ENCODE measurements at regions not wholly inside any gene's neighbourhood (a gene's known extent, or its start where the extent isn't known, plus 50 kb on each side); places are given as distances from the start of the nearest gene placed in this dataset.

DNA sequence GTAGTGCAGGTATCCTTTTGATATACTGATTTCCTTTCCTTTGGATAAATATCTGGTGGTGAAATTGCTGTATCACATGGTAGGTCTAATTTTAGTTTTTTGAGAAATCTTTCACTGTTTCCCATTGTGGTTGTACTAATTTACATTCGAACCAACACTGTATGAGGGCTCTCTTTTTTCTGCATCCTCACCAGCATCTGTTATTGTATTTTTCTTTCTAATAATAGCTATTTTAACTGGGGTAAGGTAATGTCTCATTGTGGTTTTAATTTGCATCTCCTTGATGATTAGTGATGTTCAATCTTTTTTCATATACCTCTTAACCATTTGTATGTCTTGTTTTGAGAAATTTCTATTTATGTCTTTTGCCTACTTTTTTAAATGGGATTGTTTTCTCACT, 335.4 kb upstream of the MTPN start:
- Histone ChIP-seq H3K4me2 (ENCODE audit: low read length) (no peak overlapping the region), H3K9me3 (ENCODE audit: low read length) (peaks cover 5% of the 10 kb centered on the region; the same call in 1 of the 2 replicates), H3K9me2 (ENCODE audit: low read depth, low read length) (no peaks in the 10 kb centered on the region), H3K27me3 (ENCODE audit: insufficient read depth, low read length) (no peaks in the 10 kb centered on the region), H3K4me3 (ENCODE audit: low read depth, low read length, poor library complexity, severe bottlenecking) (no peak overlapping the region), H3K4me1 (ENCODE audit: insufficient read depth, low read length, severe bottlenecking) (peaks cover 9% of the 10 kb centered on the region), H3K36me3 (ENCODE audit: insufficient read depth, low read length) (no peaks in the 10 kb centered on the region), H3K27ac (ENCODE audit: low read depth, low read length, poor library complexity, severe bottlenecking) (no peak overlapping the region), H2AFZ (ENCODE audit: low read length) (no peak overlapping the region), H3K79me2 (ENCODE audit: insufficient read depth, low read length) (no peaks in the 10 kb centered on the region), H3K9ac (ENCODE audit: low read length) (no peak overlapping the region), H4K20me1 (ENCODE audit: insufficient read depth, low read length) (no peaks in the 10 kb centered on the region), H3F3A (ENCODE audit: insufficient read depth, low read length) (no peaks in the 10 kb centered on the region)
- TF ChIP-seq, protein P1, sequence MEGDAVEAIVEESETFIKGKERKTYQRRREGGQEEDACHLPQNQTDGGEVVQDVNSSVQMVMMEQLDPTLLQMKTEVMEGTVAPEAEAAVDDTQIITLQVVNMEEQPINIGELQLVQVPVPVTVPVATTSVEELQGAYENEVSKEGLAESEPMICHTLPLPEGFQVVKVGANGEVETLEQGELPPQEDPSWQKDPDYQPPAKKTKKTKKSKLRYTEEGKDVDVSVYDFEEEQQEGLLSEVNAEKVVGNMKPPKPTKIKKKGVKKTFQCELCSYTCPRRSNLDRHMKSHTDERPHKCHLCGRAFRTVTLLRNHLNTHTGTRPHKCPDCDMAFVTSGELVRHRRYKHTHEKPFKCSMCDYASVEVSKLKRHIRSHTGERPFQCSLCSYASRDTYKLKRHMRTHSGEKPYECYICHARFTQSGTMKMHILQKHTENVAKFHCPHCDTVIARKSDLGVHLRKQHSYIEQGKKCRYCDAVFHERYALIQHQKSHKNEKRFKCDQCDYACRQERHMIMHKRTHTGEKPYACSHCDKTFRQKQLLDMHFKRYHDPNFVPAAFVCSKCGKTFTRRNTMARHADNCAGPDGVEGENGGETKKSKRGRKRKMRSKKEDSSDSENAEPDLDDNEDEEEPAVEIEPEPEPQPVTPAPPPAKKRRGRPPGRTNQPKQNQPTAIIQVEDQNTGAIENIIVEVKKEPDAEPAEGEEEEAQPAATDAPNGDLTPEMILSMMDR (IDR thresholded peaks at IDR 0.05; ENCODE audit: low read length): no peak
- no peak for TF ChIP-seq EZH2 (IDR thresholded peaks at IDR 0.05; ENCODE audit: borderline replicate concordance, low read length)

- H3K4me3 ChIP-seq (ENCODE audit: low read depth, low read length, poor library complexity, severe bottlenecking): no peak overlapping the region
- no peaks in the 10 kb centered on the region for H3F3A ChIP-seq (ENCODE audit: insufficient read depth, low read length)
- TF ChIP-seq, protein P1 (IDR thresholded peaks at IDR 0.05; ENCODE audit: low read length): no peak
- no peak overlapping the region for H3K4me2 ChIP-seq (ENCODE audit: low read length)
- no peaks in the 10 kb centered on the region for H3K27me3 ChIP-seq (ENCODE audit: insufficient read depth, low read length)
- H3K9ac ChIP-seq (ENCODE audit: low read length): no peak overlapping the region
- H3K79me2 ChIP-seq (ENCODE audit: insufficient read depth, low read length): no peaks in the 10 kb centered on the region
- no peak overlapping the region for H3K27ac ChIP-seq (ENCODE audit: low read depth, low read length, poor library complexity, severe bottlenecking)
- peaks cover 5% of the 10 kb centered on the region; the same call in 1 of the 2 replicates for H3K9me3 ChIP-seq (ENCODE audit: low read length)
- H4K20me1 ChIP-seq (ENCODE audit: insufficient read depth, low read length): no peaks in the 10 kb centered on the region
- H3K4me1 ChIP-seq (ENCODE audit: insufficient read depth, low read length, severe bottlenecking): peaks cover 9% of the 10 kb centered on the region
- no peak overlapping the region for H2AFZ ChIP-seq (ENCODE audit: low read length)
- no peaks in the 10 kb centered on the region for H3K9me2 ChIP-seq (ENCODE audit: low read depth, low read length)
- H3K36me3 ChIP-seq (ENCODE audit: insufficient read depth, low read length): no peaks in the 10 kb centered on the region
These were observed 332.2 kb upstream of the MTPN start for GRCh38 chr7:136309407-136309806.

GRCh38 chr7:136308230-136308629, 331.1 kb upstream of the MTPN start:
- Histone ChIP-seq H3K9me2 (ENCODE audit: low read depth, low read length) (no peaks in the 10 kb centered on the region), H3K27ac (ENCODE audit: low read depth, low read length, poor library complexity, severe bottlenecking) (no peak overlapping the region), H3K9ac (ENCODE audit: low read length) (no peak overlapping the region), H3K27me3 (ENCODE audit: insufficient read depth, low read length) (no peaks in the 10 kb centered on the region), H3F3A (ENCODE audit: insufficient read depth, low read length) (no peaks in the 10 kb centered on the region), H3K4me1 (ENCODE audit: insufficient read depth, low read length, severe bottlenecking) (peaks cover 9% of the 10 kb centered on the region), H3K4me3 (ENCODE audit: low read depth, low read length, poor library complexity, severe bottlenecking) (no peak overlapping the region), H3K9me3 (ENCODE audit: low read length) (peaks cover 5% of the 10 kb centered on the region; the same call in 1 of the 2 replicates), H3K36me3 (ENCODE audit: insufficient read depth, low read length) (no peaks in the 10 kb centered on the region), H2AFZ (ENCODE audit: low read length) (no peak overlapping the region), H3K79me2 (ENCODE audit: insufficient read depth, low read length) (no peaks in the 10 kb centered on the region), H4K20me1 (ENCODE audit: insufficient read depth, low read length) (no peaks in the 10 kb centered on the region), H3K4me2 (ENCODE audit: low read length) (no peak overlapping the region)
- no peak for TF ChIP-seq EZH2 (IDR thresholded peaks at IDR 0.05; ENCODE audit: borderline replicate concordance, low read length)
- TF ChIP-seq, protein P1 (IDR thresholded peaks at IDR 0.05; ENCODE audit: low read length): no peak

Data from OCI-LY1 (cell line).